ENCODE measurements at regions not wholly inside any gene's neighbourhood (a gene's known extent, or its start where the extent isn't known, plus 50 kb on each side); places are given as distances from the start of the nearest gene placed in this dataset.

- no peaks in the 10 kb centered on the region for H3K9me3 ChIP-seq (ENCODE audit: control insufficient read depth, low read length)
- H3K36me3 ChIP-seq (ENCODE audit: control insufficient read depth, insufficient read depth, low read length) = no peaks in the 10 kb centered on the region
- H3K27ac ChIP-seq (ENCODE audit: low read depth, low read length) = no peak overlapping the region
- no peak overlapping the region for H3K4me3 ChIP-seq (ENCODE audit: low read length)
- no peak overlapping the region for H3K27ac Mint-ChIP-seq
- no peaks in the 10 kb centered on the region for H3K9me3 Mint-ChIP-seq
- no peaks in the 10 kb centered on the region for H3K27me3 Mint-ChIP-seq (ENCODE audit: insufficient read depth)
- no peak overlapping the region for H3K9ac ChIP-seq (ENCODE audit: extremely low read depth, low read length, poor library complexity, severe bottlenecking)
- DNase-seq = no peak
- no peak overlapping the region for H3K4me3 Mint-ChIP-seq
- H3K36me3 Mint-ChIP-seq (ENCODE audit: low read depth) = no peaks in the 10 kb centered on the region
- no peaks in the 10 kb centered on the region for H3K4me1 Mint-ChIP-seq
- H3K4me1 ChIP-seq (ENCODE audit: control insufficient read depth, insufficient read depth, low read length) = no peaks in the 10 kb centered on the region
- 88 to 100% methylated on average over 1 to 2 of the region's 2 CpGs for WGBS, 2 experiments (ENCODE audit: insufficient coverage in 1 of 2, insufficient read length in 1 of 2)
- TF ChIP-seq CTCF (conservative IDR thresholded peaks at IDR 0.05) = no peak
- no peaks in the 10 kb centered on the region for H3K27me3 ChIP-seq (ENCODE audit: control insufficient read depth, insufficient read depth, low read length, poor library complexity, severe bottlenecking)
These were observed 182.4 kb downstream of the TLR4 start for GRCh38 chr9:117886616-117887015.

- WGBS, 2 experiments (ENCODE audit: insufficient coverage in 1 of 2, insufficient read length in 1 of 2) = 85 to 86% methylated on average over 2 of the region's 2 CpGs
- H3K36me3 ChIP-seq (ENCODE audit: control insufficient read depth, insufficient read depth, low read length) = no peaks in the 10 kb centered on the region
- no peak for DNase-seq
- H3K4me1 ChIP-seq (ENCODE audit: control insufficient read depth, insufficient read depth, low read length) = no peaks in the 10 kb centered on the region
- no peak overlapping the region for H3K4me3 ChIP-seq (ENCODE audit: low read length)
- no peak overlapping the region for H3K9ac ChIP-seq (ENCODE audit: extremely low read depth, low read length, poor library complexity, severe bottlenecking)
- Mint-ChIP-seq H3K9me3 (no peaks in the 10 kb centered on the region), H3K27ac (no peak overlapping the region), H3K36me3 (ENCODE audit: low read depth) (no peaks in the 10 kb centered on the region), H3K4me1 (no peaks in the 10 kb centered on the region), H3K27me3 (ENCODE audit: insufficient read depth) (no peaks in the 10 kb centered on the region), H3K4me3 (no peak overlapping the region)
- no peak for TF ChIP-seq CTCF (conservative IDR thresholded peaks at IDR 0.05)
- no peak overlapping the region for H3K27ac ChIP-seq (ENCODE audit: low read depth, low read length)
- no peaks in the 10 kb centered on the region for H3K27me3 ChIP-seq (ENCODE audit: control insufficient read depth, insufficient read depth, low read length, poor library complexity, severe bottlenecking)
- H3K9me3 ChIP-seq (ENCODE audit: control insufficient read depth, low read length) = no peaks in the 10 kb centered on the region
These were observed 183.2 kb downstream of the TLR4 start for GRCh38 chr9:117887383-117887782.

- no peaks in the 10 kb centered on the region for H3K36me3 Mint-ChIP-seq (ENCODE audit: low read depth)
- H3K4me1 Mint-ChIP-seq = no peaks in the 10 kb centered on the region
- H3K27me3 Mint-ChIP-seq (ENCODE audit: insufficient read depth) = no peaks in the 10 kb centered on the region
- no peak for TF ChIP-seq CTCF (conservative IDR thresholded peaks at IDR 0.05)
- Histone ChIP-seq H3K36me3 (ENCODE audit: control insufficient read depth, insufficient read depth, low read length) (no peaks in the 10 kb centered on the region), H3K9ac (ENCODE audit: extremely low read depth, low read length, poor library complexity, severe bottlenecking) (no peak overlapping the region), H3K27me3 (ENCODE audit: control insufficient read depth, insufficient read depth, low read length, poor library complexity, severe bottlenecking) (no peaks in the 10 kb centered on the region), H3K4me1 (ENCODE audit: control insufficient read depth, insufficient read depth, low read length) (no peaks in the 10 kb centered on the region), H3K9me3 (ENCODE audit: control insufficient read depth, low read length) (no peaks in the 10 kb centered on the region), H3K4me3 (ENCODE audit: low read length) (no peak overlapping the region), H3K27ac (ENCODE audit: low read depth, low read length) (no peak overlapping the region)
- 71 to 73% methylated on average over 3 of the region's 3 CpGs for WGBS, 2 experiments (ENCODE audit: insufficient coverage in 1 of 2, insufficient read length in 1 of 2)
- no peak overlapping the region for H3K4me3 Mint-ChIP-seq
- no peak for DNase-seq
- H3K27ac Mint-ChIP-seq = no peak overlapping the region
- no peaks in the 10 kb centered on the region for H3K9me3 Mint-ChIP-seq
These were observed 183.7 kb downstream of the TLR4 start for GRCh38 chr9:117887941-117888340.

Measured in endodermal cell (in vitro differentiated cells).